HepG2 (cell line): ENCODE measurements at regions not wholly inside any gene's neighbourhood (a gene's known extent, or its start where the extent isn't known, plus 50 kb on each side); places are given as distances from the start of the nearest gene placed in this dataset.

ENCODE experiments used
- ATAC-seq: fragments of 200-7000 bp; cut with Tn5 transposase; 3 replicates; pipeline ENCODE4 v1.9.1; 2020; ENCODE audit warnings: mild to moderate bottlenecking, moderate library complexity
- BruUV-seq: library from RNA; stranded (reverse); fragments of 400-500 nt; replicated peaks from 2 replicates; lab custom pipeline; 2021; lab: Mats Ljungman, UMichigan
- CTCF ChIA-PET: fragments of 300-600 bp; formaldehyde crosslinking; extraction: SDS; loops from one replicate; lab custom pipeline; 2021; ENCODE audit warnings: low total read pairs, inconsistent platforms, low intra/inter-chr PET ratio; lab: Yijun Ruan, JAX
- POLR2A ChIA-PET: fragments of 350-600 bp; sonication (Branson Sonifier 250); formaldehyde crosslinking; loops from one replicate; lab custom pipeline; 2020; ENCODE audit warnings: antibody characterized with exemption, inconsistent platforms; lab: Yijun Ruan, JAX
- DNase-seq: peaks from one replicate; pipeline ENCODE4 v3.0.0-alpha.2; 2015; ENCODE audit warnings: low spot score
- FAIRE-seq: peaks from 3 replicates; lab custom pipeline; 2011; peaks lifted over from hg19 to GRCh38; lab: Jason Lieb, UNC
- H2AFZ ChIP-seq: one replicate; pipeline ENCODE4 v1.6.1; 2011; ENCODE audit warnings: low read length, inconsistent platforms
- H3K27ac ChIP-seq: fragments of 300-600 bp; 3 replicates; pipeline ENCODE4 v1.8.0; 2011; ENCODE audit warnings: mixed run types, mild to moderate bottlenecking, mixed read lengths, low read length, inconsistent platforms; ENCODE audit not compliant: insufficient read depth; ENCODE audit errors: extremely low read length
- H3K27me3 ChIP-seq, 2 experiments: fragments of 200-600 bp in 1 of 2; 2 replicates in 1 of 2; 3 replicates in 1 of 2; pipeline versions ENCODE4 v1.6.0 to v1.8.0; 2011; ENCODE audit warnings: low read length in 2 of 2, mild to moderate bottlenecking in 2 of 2, moderate library complexity in 2 of 2, inconsistent platforms in 1 of 2; ENCODE audit not compliant: insufficient read depth in 2 of 2, control insufficient read depth in 1 of 2
- H3K36me3 ChIP-seq, 2 experiments: fragments of 200-600 bp in 1 of 2; replicated peaks in 1 of 2; 2 replicates in 1 of 2; 3 replicates in 1 of 2; pipeline versions ENCODE4 v1.5.1 to v1.8.0; 2011; ENCODE audit warnings: low read length in 2 of 2, inconsistent platforms in 1 of 2; ENCODE audit not compliant: insufficient read depth in 2 of 2, control insufficient read depth in 1 of 2
- H3K4me1 ChIP-seq: 2 replicates; pipeline ENCODE4 v1.5.1; 2012; ENCODE audit warnings: low read length, inconsistent platforms; ENCODE audit not compliant: insufficient read depth
- H3K4me2 ChIP-seq: 2 replicates; pipeline ENCODE4 v1.6.0; 2011; ENCODE audit warnings: low read depth, low read length, inconsistent platforms
- H3K4me3 ChIP-seq, 3 experiments: fragments of 200-600 bp in 1 of 3; sonication (generic), shearing (Covaris generic) in 1 of 3; replicated peaks in 1 of 3; 2 replicates each; pipeline ENCODE4 v1.5.1; 2011 to 2016; ENCODE audit warnings: low read length in 3 of 3, inconsistent platforms in 2 of 3, low read depth in 2 of 3, mild to moderate bottlenecking in 2 of 3, control low read depth in 1 of 3, mixed read lengths in 1 of 3; ENCODE audit not compliant: insufficient read depth in 1 of 3
- H3K79me2 ChIP-seq: one replicate; pipeline ENCODE4 v1.6.1; 2011; ENCODE audit warnings: low read length, inconsistent platforms; ENCODE audit not compliant: insufficient read depth
- H3K9ac ChIP-seq: 2 replicates; pipeline ENCODE4 v1.6.0; 2011; ENCODE audit warnings: mild to moderate bottlenecking, low read depth, low read length, inconsistent platforms; ENCODE audit not compliant: insufficient read depth
- H3K9me3 ChIP-seq: 2 replicates; pipeline ENCODE4 v1.5.1; 2012; ENCODE audit warnings: mild to moderate bottlenecking, low read length
- H4K20me1 ChIP-seq: 2 replicates; pipeline ENCODE4 v1.6.0; 2011; ENCODE audit warnings: inconsistent platforms, mild to moderate bottlenecking, low read length, moderate library complexity; ENCODE audit not compliant: insufficient read depth
- ARID5B ChIP-seq: IDR thresholded peaks from 2 replicates; pipeline ENCODE4 v1.4.0; 2020; ENCODE audit warnings: mild to moderate bottlenecking, missing genetic modification reagents
- FOSL2 ChIP-seq: sonication (generic); formaldehyde crosslinking; IDR thresholded peaks from 2 replicates; pipeline ENCODE4 v1.4.0; 2020; ENCODE audit warnings: missing genetic modification reagents
- HNRNPL ChIP-seq: fragments of 200-400 bp; formaldehyde crosslinking; IDR thresholded peaks from 2 replicates; pipeline ENCODE4 v1.6.1; 2017; ENCODE audit warnings: mild to moderate bottlenecking, low read depth, low read length
- MED8 ChIP-seq: sonication (generic); formaldehyde crosslinking; IDR thresholded peaks from 2 replicates; pipeline ENCODE4 v1.8.1; 2023; ENCODE audit warnings: mild to moderate bottlenecking, missing genetic modification reagents; ENCODE audit not compliant: insufficient replicate concordance
- SRSF1 ChIP-seq: fragments of 200-400 bp; formaldehyde crosslinking; optimal IDR thresholded peaks from 2 replicates; pipeline ENCODE3; 2017; ENCODE audit warnings: mild to moderate bottlenecking, low read depth, low read length, moderate library complexity
- ZKSCAN5 ChIP-seq: sonication (generic); formaldehyde crosslinking; IDR thresholded peaks from 2 replicates; pipeline ENCODE4 v1.5.1; 2020; ENCODE audit warnings: mild to moderate bottlenecking, missing genetic modification reagents
- ZNF430 ChIP-seq: sonication (generic); formaldehyde crosslinking; IDR thresholded peaks from 2 replicates; pipeline ENCODE4 v1.9.0; 2021; ENCODE audit warnings: mild to moderate bottlenecking, missing genetic modification reagents
- ZNF564 ChIP-seq: sonication (generic); formaldehyde crosslinking; IDR thresholded peaks from 2 replicates; pipeline ENCODE4 v1.8.1; 2023; ENCODE audit warnings: mild to moderate bottlenecking, missing genetic modification reagents
- WGBS: methylation state at CpG from one replicate; pipeline ENCODE4 v1.1.6; 2017; ENCODE audit warnings: low lambda C conversion rate; 5-methylcytosine and 5-hydroxymethylcytosine counted together
- in situ Hi-C: cut with HindIII; loops from 2 replicates; pipeline ENCODE4 v1.10.0; 2017; ENCODE audit warnings: low pct_unique_long_range_greater_than_20kb; ENCODE audit not compliant: extremely low pct_ligation_motif_present
- intact Hi-C: fragments of 100-400 bp; cut with micrococcal nuclease; formaldehyde crosslinking; loops from one replicate; pipeline ENCODE4 v1.10.0; 2022; ENCODE audit not compliant: unreplicated experiment
- TF ChIP-seq, protein P1 (sequence below): IDR thresholded peaks from 2 replicates; pipeline ENCODE4 v1.6.1; 2016; ENCODE audit warnings: control low read depth

DNA sequence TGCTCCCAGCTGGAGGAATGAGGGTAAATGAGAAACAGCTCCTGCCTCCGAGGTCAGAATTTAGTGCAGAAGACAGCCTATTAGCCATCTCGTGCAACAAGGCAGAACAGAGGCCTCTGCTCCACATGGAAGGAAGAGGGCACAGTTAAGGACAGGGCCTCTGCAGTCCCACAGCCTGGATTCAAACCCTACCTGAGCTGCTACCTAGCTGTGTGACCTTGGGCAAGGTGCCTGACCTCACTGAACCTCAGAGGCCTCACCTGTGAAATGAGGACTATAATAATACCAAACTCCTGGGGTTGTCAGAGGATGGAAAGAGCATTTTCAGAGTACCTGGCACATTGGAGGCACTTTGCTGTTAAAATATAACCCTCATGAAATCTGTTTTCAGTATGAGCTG lies 285.7 kb upstream of the CTNNB1 start (continued):
- no peak for TF ChIP-seq ZNF430 (CRISPR knock-in tag)
- no peak for TF ChIP-seq ARID5B (CRISPR knock-in tag)
- no peak for TF ChIP-seq FOSL2 (CRISPR knock-in tag)
- no peak for TF ChIP-seq HNRNPL
- TF ChIP-seq, protein P1, sequence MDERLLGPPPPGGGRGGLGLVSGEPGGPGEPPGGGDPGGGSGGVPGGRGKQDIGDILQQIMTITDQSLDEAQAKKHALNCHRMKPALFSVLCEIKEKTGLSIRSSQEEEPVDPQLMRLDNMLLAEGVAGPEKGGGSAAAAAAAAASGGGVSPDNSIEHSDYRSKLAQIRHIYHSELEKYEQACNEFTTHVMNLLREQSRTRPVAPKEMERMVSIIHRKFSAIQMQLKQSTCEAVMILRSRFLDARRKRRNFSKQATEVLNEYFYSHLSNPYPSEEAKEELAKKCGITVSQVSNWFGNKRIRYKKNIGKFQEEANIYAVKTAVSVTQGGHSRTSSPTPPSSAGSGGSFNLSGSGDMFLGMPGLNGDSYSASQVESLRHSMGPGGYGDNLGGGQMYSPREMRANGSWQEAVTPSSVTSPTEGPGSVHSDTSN (CRISPR knock-in tag) = no peak

DNA sequence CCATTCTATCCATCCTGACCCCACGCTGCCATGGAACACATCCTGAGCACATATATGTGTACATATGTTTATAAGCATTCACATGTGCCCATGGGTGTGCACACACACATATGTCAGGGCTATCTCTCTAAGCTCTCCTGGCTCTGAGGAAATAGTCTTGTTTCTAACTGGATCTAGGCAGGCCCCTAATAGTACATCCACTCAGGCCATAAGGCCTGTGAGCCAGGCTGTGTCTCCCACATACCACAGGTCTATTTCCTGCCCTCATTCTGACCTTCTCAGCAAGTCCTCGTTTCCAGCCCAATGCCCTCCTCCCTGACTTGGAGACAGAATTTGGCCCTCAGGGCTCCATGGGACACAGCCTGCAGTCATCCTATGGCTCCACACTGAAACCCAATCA lies 284.8 kb upstream of the CTNNB1 start:
- BruUV-seq = no TSS peak
- no peaks in the 10 kb centered on the region for H3K79me2 ChIP-seq
- no peak overlapping the region for H3K4me2 ChIP-seq
- POLR2A ChIA-PET = interaction anchor here (1.4 kb wide), 1 partner anchor 285 kb away, joined by 3 read pairs; the partner anchor contains the start of gene CTNNB1
- peaks cover 59% of the 10 kb centered on the region for H3K4me1 ChIP-seq
- CTCF ChIA-PET = no interaction called here
- H3K4me3 ChIP-seq = no peak overlapping the region
- H3K9me3 ChIP-seq = no peaks in the 10 kb centered on the region
- intact Hi-C loops = no loop called here
- H2AFZ ChIP-seq = no peak overlapping the region
- H3K36me3 ChIP-seq = no peaks in the 10 kb centered on the region
- no peaks in the 10 kb centered on the region for H4K20me1 ChIP-seq
- ATAC-seq = no peak
- no peak for DNase-seq
- no peak for TF ChIP-seq SRSF1
- 0 out of 2 replicates have a peak, but pooled peaks have one; percentile 26 for TF ChIP-seq ZNF564 (CRISPR knock-in tag)
- TF ChIP-seq ZKSCAN5 = no peak
- no peak for TF ChIP-seq MED8
- H3K9ac ChIP-seq = no peak overlapping the region
- FAIRE-seq = no peak
- no peak overlapping the region for H3K27ac ChIP-seq
- in situ Hi-C loops = no loop called here
- no peaks in the 10 kb centered on the region for H3K27me3 ChIP-seq
- 48% methylated on average over 2 of the region's 2 CpGs for WGBS
